ENCODE measurements at regions not wholly inside any gene's neighbourhood (a gene's known extent, or its start where the extent isn't known, plus 50 kb on each side); places are given as distances from the start of the nearest gene placed in this dataset.
"Not testable (repeated sequence)": the region's sequence is repeated elsewhere in the genome, so short reads cannot be mapped to it uniquely, and the experiment has no call there.

DNA sequence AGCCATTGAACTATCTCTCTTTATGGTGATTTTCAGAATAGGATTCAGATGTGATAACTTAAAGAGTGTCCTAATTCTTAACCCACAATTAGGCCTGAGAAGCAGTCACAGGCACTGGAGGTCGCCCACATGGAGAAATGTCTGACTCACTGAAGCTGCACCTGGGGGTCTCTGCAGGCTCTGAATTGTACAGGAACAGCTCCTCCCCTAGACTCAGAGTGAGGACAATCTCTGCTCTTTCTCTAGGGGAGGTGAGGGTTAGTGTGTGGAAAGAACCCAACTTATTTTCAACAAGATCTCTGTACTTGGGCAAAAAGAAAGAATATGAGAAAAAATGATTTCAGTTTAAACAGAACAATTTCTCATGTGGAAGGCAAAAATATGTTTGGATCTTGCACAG is 1124.6 kb downstream of the TMEM121 start:
- Histone ChIP-seq H3K27ac (ENCODE audit: low read depth in 1 of 2, low read length in 2 of 2) (no peak overlapping the region), H3K36me3 (ENCODE audit: control insufficient read depth in 1 of 2, insufficient read depth in 2 of 2, low read length in 1 of 2) (no peaks in the 10 kb centered on the region), H3K27me3 (ENCODE audit: control insufficient read depth in 1 of 2, insufficient read depth in 2 of 2, low read length in 1 of 2) (no peaks in the 10 kb centered on the region), H3K4me1 (ENCODE audit: control insufficient read depth in 1 of 2, insufficient read depth in 2 of 2, low read length in 2 of 2) (no peaks in the 10 kb centered on the region), H3K9me3 (ENCODE audit: control insufficient read depth, low read length) (no peaks in the 10 kb centered on the region), H3K4me3 (ENCODE audit: low read length in 2 of 2) (no peak overlapping the region)
- intact Hi-C loops (cut with DNase I) = no loop called here
- 0% methylated on average over 1 of the region's 1 CpG for WGBS, 2 donors
- DNase-seq (no peak), ATAC-seq (ENCODE audit: low FRiP score) (no peak)

DNA sequence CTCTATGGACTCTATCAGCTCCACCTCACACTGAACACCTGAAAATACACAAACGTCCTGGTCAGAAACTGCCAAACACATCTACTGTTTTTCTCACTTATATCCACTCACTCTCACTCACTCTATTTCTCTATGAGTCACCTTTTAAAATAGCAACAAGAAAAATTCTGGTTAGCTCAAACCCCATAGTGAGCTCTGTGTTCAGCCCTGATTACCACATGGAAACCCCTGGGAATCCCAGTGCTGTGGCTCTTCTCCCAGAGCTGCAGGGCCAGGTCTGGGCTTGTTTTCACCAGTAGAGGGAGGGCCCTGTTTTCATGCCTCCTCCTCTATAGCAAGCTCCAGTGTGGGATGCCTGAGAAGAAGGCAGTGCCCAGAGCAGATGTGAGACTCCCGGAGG is 1126.1 kb downstream of the TMEM121 start:
- ATAC-seq (ENCODE audit: low FRiP score) (no peak), DNase-seq (no peak)
- 43 to 49% methylated on average over 2 of the region's 2 CpGs for WGBS, 2 donors
- no peak overlapping the region for H3K4me3 ChIP-seq (ENCODE audit: low read length in 2 of 2)
- no peaks in the 10 kb centered on the region for H3K9me3 ChIP-seq (ENCODE audit: control insufficient read depth, low read length)
- no peak overlapping the region for H3K27ac ChIP-seq (ENCODE audit: low read depth in 1 of 2, low read length in 2 of 2)
- no peaks in the 10 kb centered on the region for H3K27me3 ChIP-seq (ENCODE audit: control insufficient read depth in 1 of 2, insufficient read depth in 2 of 2, low read length in 1 of 2)
- intact Hi-C loops (cut with DNase I) = no loop called here
- no peaks in the 10 kb centered on the region for H3K36me3 ChIP-seq (ENCODE audit: control insufficient read depth in 1 of 2, insufficient read depth in 2 of 2, low read length in 1 of 2)
- H3K4me1 ChIP-seq (ENCODE audit: control insufficient read depth in 1 of 2, insufficient read depth in 2 of 2, low read length in 2 of 2) = no peaks in the 10 kb centered on the region

DNA sequence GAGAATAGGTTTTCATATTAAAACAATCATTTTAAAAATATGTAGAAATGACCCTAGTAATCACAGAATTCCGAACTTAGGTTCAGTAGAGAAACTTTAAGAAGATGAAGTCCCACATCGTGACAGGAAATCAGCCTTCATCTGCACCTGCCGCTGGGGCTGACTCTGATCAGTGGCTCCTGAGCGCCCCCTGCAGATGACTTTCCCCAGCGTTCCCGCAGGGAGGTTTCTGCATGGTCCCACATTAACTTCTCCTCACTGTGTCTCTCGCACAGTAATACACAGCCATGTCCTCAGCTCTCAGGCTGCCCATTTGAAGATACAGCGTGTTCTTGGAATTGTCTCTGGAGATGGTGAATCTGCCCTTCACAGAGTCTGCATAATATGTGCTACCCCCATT is 1131.1 kb downstream of the TMEM121 start:
- intact Hi-C loops (cut with DNase I) = no loop called here
- no peak for ATAC-seq (ENCODE audit: low FRiP score)
- Histone ChIP-seq H3K4me3 (ENCODE audit: low read length in 2 of 2) (no peak overlapping the region), H3K4me1 (ENCODE audit: control insufficient read depth in 1 of 2, insufficient read depth in 2 of 2, low read length in 2 of 2) (no peaks in the 10 kb centered on the region), H3K27ac (ENCODE audit: low read depth in 1 of 2, low read length in 2 of 2) (no peak overlapping the region), H3K36me3 (ENCODE audit: control insufficient read depth in 1 of 2, insufficient read depth in 2 of 2, low read length in 1 of 2) (no peaks in the 10 kb centered on the region), H3K27me3 (ENCODE audit: control insufficient read depth in 1 of 2, insufficient read depth in 2 of 2, low read length in 1 of 2) (no peaks in the 10 kb centered on the region), H3K9me3 (ENCODE audit: control insufficient read depth, low read length) (no peaks in the 10 kb centered on the region)
- WGBS, 2 donors = 59 to 61% methylated on average over 8 of the region's 8 CpGs
- DNase-seq = no peak

DNA sequence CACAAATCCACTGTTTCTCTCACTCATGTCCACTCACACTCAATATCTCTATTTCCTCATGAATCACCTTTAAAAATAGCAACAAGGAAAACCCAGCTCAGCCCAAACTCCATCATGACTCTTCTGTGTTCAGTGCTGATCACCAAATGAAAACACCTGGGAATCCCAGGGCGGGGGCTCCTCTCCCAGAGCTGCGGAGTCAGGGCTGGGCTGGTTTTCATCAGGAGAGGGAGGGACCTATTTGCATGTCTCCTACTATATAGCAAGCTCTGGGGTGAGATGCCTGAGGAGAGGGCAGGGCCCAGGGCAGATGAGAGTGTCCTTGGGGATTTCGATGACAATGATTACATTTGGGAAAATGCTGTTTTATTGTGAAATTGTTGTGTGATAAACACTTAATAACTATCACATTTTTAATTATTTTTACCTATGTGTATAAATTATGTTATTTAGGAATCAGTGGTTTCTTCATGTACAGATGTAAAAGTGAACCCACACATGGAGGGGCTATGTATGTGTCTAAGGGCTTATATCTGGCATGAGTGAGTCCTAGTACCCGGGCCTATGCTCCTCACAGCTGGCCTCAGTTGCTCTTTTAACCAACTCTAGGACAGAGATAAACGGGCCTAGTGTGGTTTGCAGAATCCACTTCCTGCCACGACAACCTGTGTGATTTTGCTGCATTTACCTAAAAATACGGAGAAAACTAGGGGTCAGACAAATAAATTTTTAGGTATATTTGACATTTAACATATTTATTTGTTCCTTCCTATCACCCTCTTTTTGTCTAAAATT is 1131.9 kb downstream of the TMEM121 start:
- H3K27ac ChIP-seq (ENCODE audit: low read depth in 1 of 2, low read length in 2 of 2); ATAC-seq (ENCODE audit: low FRiP score); intact Hi-C loops (cut with DNase I); H3K4me3 ChIP-seq (ENCODE audit: low read length in 2 of 2); H3K4me1 ChIP-seq (ENCODE audit: control insufficient read depth in 1 of 2, insufficient read depth in 2 of 2, low read length in 2 of 2); H3K36me3 ChIP-seq (ENCODE audit: control insufficient read depth in 1 of 2, insufficient read depth in 2 of 2, low read length in 1 of 2); H3K27me3 ChIP-seq (ENCODE audit: control insufficient read depth in 1 of 2, insufficient read depth in 2 of 2, low read length in 1 of 2); H3K9me3 ChIP-seq (ENCODE audit: control insufficient read depth, low read length); DNase-seq: not testable (repeated sequence)
- 51 to 52% methylated on average over 7 of the region's 7 CpGs for WGBS, 2 donors

DNA sequence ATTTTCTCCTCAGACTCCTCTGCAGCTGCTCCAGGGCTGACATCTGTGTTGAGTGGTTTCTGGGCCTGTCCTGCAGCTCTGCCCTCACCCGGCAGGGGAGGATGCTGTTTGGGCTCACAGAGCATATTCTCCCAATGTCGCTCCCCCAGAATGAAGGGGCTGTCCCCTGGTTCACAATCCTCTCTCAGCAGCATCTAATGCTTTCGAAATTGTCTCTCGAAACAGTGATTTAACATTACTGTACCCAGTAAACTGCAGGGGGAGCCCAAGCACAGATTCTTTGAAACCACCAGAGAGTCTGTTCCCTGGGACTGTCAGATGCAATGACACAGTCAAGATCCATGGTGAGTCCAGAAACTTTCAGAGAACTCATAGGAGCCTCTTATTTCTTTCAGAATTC is 1135.2 kb downstream of the TMEM121 start:
- H3K27me3 ChIP-seq (ENCODE audit: control insufficient read depth in 1 of 2, insufficient read depth in 2 of 2, low read length in 1 of 2); DNase-seq; ATAC-seq (ENCODE audit: low FRiP score); H3K36me3 ChIP-seq (ENCODE audit: control insufficient read depth in 1 of 2, insufficient read depth in 2 of 2, low read length in 1 of 2); H3K4me1 ChIP-seq (ENCODE audit: control insufficient read depth in 1 of 2, insufficient read depth in 2 of 2, low read length in 2 of 2); H3K27ac ChIP-seq (ENCODE audit: low read depth in 1 of 2, low read length in 2 of 2); intact Hi-C loops (cut with DNase I); H3K4me3 ChIP-seq (ENCODE audit: low read length in 2 of 2); H3K9me3 ChIP-seq (ENCODE audit: control insufficient read depth, low read length): not testable (repeated sequence)
- WGBS, 2 donors = 64 to 66% methylated on average over 4 of the region's 4 CpGs

DNA sequence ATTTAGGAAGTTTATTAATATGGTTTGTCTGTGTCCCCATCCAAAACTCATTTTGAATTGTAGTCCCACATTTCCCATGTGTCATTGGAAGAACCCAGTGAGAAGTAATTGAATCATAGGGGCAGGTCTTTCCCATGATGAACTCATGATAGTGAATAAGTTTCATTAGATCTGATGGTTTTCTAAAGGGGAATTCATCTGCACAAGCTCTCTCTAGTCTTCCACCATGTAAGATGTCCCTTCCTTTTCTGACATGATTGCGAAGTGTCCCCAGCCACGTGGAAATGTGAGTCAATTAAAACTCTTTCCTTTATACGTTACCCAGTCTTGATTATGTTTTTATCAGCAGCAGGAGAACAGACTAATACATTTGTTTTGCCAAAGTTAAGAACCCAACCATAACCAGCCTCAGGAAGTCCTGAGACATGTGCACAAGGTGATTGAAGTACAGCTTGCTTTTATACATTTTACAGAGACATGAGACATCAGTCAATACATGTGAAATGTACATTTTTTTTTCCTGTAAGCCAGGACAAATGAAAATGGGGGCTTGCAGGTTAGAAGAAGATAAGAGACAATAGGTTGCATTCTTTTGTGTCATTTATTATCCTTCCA is 1136.7 kb downstream of the TMEM121 start:
- Histone ChIP-seq H3K27me3 (ENCODE audit: control insufficient read depth in 1 of 2, insufficient read depth in 2 of 2, low read length in 1 of 2) (no peaks in the 10 kb centered on the region), H3K4me1 (ENCODE audit: control insufficient read depth in 1 of 2, insufficient read depth in 2 of 2, low read length in 2 of 2) (no peaks in the 10 kb centered on the region), H3K4me3 (ENCODE audit: low read length in 2 of 2) (no peak overlapping the region), H3K27ac (ENCODE audit: low read depth in 1 of 2, low read length in 2 of 2) (no peak overlapping the region), H3K36me3 (ENCODE audit: control insufficient read depth in 1 of 2, insufficient read depth in 2 of 2, low read length in 1 of 2) (no peaks in the 10 kb centered on the region), H3K9me3 (ENCODE audit: control insufficient read depth, low read length) (no peaks in the 10 kb centered on the region)
- intact Hi-C loops (cut with DNase I) = no loop called here
- ATAC-seq (ENCODE audit: low FRiP score) (no peak), DNase-seq (no peak)
- WGBS, 2 donors = 68 to 74% methylated on average over 3 of the region's 3 CpGs

DNA sequence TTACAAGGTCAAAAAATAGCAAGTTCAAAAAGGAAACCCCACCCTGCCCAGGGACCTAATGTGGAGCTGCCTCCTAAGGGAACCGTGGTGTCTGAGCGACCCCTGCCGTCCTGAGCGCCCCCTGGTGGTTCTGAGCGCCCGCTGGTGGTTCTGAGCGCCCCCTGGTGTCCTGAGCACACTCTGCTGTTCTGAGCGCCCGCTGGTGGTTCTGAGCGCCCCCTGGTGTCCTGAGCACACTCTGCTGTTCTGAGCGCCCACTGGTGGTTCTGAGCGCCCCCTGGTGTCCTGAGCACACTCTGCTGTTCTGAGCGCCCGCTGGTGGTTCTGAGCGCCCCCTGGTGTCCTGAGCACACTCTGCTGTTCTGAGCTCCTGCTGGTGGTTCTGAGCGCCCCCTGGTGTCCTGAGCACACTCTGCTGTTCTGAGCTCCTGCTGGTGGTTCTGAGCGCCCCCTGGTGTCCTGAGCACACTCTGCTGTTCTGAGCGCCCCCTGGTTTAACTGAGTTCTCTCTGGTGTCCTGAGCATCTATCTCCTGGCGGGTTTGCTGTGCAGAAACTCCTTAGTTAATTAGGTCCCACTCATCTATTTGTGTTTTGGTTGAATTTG is 1137.5 kb downstream of the TMEM121 start:
- ATAC-seq (ENCODE audit: low FRiP score); H3K9me3 ChIP-seq (ENCODE audit: control insufficient read depth, low read length); H3K4me3 ChIP-seq (ENCODE audit: low read length in 2 of 2); DNase-seq; intact Hi-C loops (cut with DNase I); H3K36me3 ChIP-seq (ENCODE audit: control insufficient read depth in 1 of 2, insufficient read depth in 2 of 2, low read length in 1 of 2); H3K27ac ChIP-seq (ENCODE audit: low read depth in 1 of 2, low read length in 2 of 2); H3K27me3 ChIP-seq (ENCODE audit: control insufficient read depth in 1 of 2, insufficient read depth in 2 of 2, low read length in 1 of 2); H3K4me1 ChIP-seq (ENCODE audit: control insufficient read depth in 1 of 2, insufficient read depth in 2 of 2, low read length in 2 of 2): not testable (repeated sequence)
- WGBS, 2 donors = 47 to 56% methylated on average over 17 of the region's 19 CpGs

DNA sequence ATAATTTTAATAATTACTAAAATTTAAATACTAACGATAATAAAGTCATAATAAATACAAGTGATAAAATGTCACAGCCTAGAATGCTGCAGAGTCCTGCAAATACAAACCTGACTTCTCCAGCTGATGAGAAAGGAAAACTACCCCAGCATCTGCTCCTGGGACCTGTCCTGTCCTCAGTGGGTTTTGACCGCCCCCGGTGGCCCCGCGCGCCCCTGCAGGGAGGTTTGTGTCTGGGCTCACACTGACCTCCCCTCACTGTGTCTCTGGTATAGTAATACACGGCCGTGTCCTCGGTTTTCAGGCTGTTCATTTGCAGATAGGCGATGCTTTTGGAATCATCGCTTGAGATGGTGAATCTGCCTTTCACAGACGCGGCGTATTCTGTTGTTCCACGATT is 1139.4 kb downstream of the TMEM121 start:
- DNase-seq = no peak
- H3K27me3 ChIP-seq (ENCODE audit: control insufficient read depth in 1 of 2, insufficient read depth in 2 of 2, low read length in 1 of 2) = no peaks in the 10 kb centered on the region
- no peak overlapping the region for H3K27ac ChIP-seq (ENCODE audit: low read depth in 1 of 2, low read length in 2 of 2)
- no peaks in the 10 kb centered on the region for H3K36me3 ChIP-seq (ENCODE audit: control insufficient read depth in 1 of 2, insufficient read depth in 2 of 2, low read length in 1 of 2)
- no peaks in the 10 kb centered on the region for H3K4me1 ChIP-seq (ENCODE audit: control insufficient read depth in 1 of 2, insufficient read depth in 2 of 2, low read length in 2 of 2)
- H3K9me3 ChIP-seq (ENCODE audit: control insufficient read depth, low read length) = no peaks in the 10 kb centered on the region
- H3K4me3 ChIP-seq (ENCODE audit: low read length in 2 of 2) = no peak overlapping the region
- no peak for ATAC-seq (ENCODE audit: low FRiP score)
- 80 to 83% methylated on average over 15 of the region's 15 CpGs for WGBS, 2 donors
- intact Hi-C loops (cut with DNase I) = no loop called here

DNA sequence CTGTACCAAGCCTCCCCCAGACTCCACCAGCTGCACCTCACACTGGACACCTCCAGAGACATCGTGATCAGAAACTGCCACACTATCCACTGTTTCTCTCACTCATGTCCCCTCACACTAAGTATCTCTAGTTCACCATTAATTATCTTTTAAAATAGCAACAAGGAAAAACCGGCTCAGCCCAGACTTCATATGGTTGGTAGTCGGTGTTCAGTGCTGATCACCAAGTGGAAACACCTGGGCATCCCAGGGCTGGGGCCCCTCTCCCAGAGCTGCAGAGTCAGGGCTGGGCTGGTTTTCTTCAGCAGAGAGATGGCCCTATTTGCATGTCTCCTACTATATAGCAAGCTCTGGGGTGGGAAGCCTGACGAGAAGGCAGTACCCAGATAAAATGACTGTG is 1140.0 kb downstream of the TMEM121 start:
- intact Hi-C loops (cut with DNase I) = no loop called here
- Histone ChIP-seq H3K4me3 (ENCODE audit: low read length in 2 of 2) (no peak overlapping the region), H3K36me3 (ENCODE audit: control insufficient read depth in 1 of 2, insufficient read depth in 2 of 2, low read length in 1 of 2) (no peaks in the 10 kb centered on the region), H3K27me3 (ENCODE audit: control insufficient read depth in 1 of 2, insufficient read depth in 2 of 2, low read length in 1 of 2) (no peaks in the 10 kb centered on the region), H3K9me3 (ENCODE audit: control insufficient read depth, low read length) (no peaks in the 10 kb centered on the region), H3K4me1 (ENCODE audit: control insufficient read depth in 1 of 2, insufficient read depth in 2 of 2, low read length in 2 of 2) (no peaks in the 10 kb centered on the region), H3K27ac (ENCODE audit: low read depth in 1 of 2, low read length in 2 of 2) (no peak overlapping the region)
- WGBS, 2 donors = 76 to 78% methylated on average over 4 of the region's 4 CpGs
- ATAC-seq (ENCODE audit: low FRiP score) (no peak), DNase-seq (no peak)
